WI38 (cell line): ENCODE measurements at regions not wholly inside any gene's neighbourhood (a gene's known extent, or its start where the extent isn't known, plus 50 kb on each side); places are given as distances from the start of the nearest gene placed in this dataset.

Experiments used
- H3K4me3 ChIP-seq: 2 replicates; pipeline ENCODE4 v1.5.1; 2011; ENCODE audit warnings: low read depth, mild to moderate bottlenecking, control low read depth, low read length
- CTCF ChIP-seq: IDR thresholded peaks from 2 replicates; pipeline ENCODE4 v1.5.1; 2012; ENCODE audit warnings: low read depth, mild to moderate bottlenecking, control low read depth, low read length

- no peak for TF ChIP-seq CTCF
- no peak overlapping the region for H3K4me3 ChIP-seq
Measured at GRCh38 chrX:7546551-7547080, 296.4 kb upstream of the VCX start.

GRCh38 chrX:7545564-7545963, 297.4 kb upstream of the VCX start:
- no peak overlapping the region for H3K4me3 ChIP-seq
- no peak for TF ChIP-seq CTCF

GRCh38 chrX:7542587-7543380, 300.2 kb upstream of the VCX start:
- H3K4me3 ChIP-seq: no peak overlapping the region
- no peak for TF ChIP-seq CTCF

- no peak overlapping the region for H3K4me3 ChIP-seq
- TF ChIP-seq CTCF: no peak
Measured at GRCh38 chrX:7522860-7523259, 320.1 kb upstream of the VCX start.

- TF ChIP-seq CTCF: no peak
- no peak overlapping the region for H3K4me3 ChIP-seq
Measured at GRCh38 chrX:7515681-7516413, 327.1 kb upstream of the VCX start.

- TF ChIP-seq CTCF: no peak
Measured at GRCh38 chrX:7514871-7515599, 327.9 kb upstream of the VCX start.

More at GRCh38 chrX:7514871-7515599, 327.9 kb upstream of the VCX start:
- H3K4me3 ChIP-seq: no peak overlapping the region
